DMS114 treated with DMSO at 0.1 percent for 48 hours (cell line): ENCODE measurements at regions not wholly inside any gene's neighbourhood (a gene's known extent, or its start where the extent isn't known, plus 50 kb on each side); places are given as distances from the start of the nearest gene placed in this dataset.
"Not testable (repeated sequence)": the region's sequence is repeated elsewhere in the genome, so short reads cannot be mapped to it uniquely, and the experiment has no call there.

Source experiments
- DNase-seq: peaks from one replicate; lab custom pipeline; 2025; ENCODE audit not compliant: unreplicated experiment; lab: John Stamatoyannopoulos, UW

GRCh38 chr3:6354653-6355052 is 506.3 kb upstream of the GRM7 start:
- no peak for DNase-seq

GRCh38 chr3:6362406-6362805 is 498.5 kb upstream of the GRM7 start:
- no peak for DNase-seq

GRCh38 chr3:6367171-6367570 is 493.7 kb upstream of the GRM7 start:
- DNase-seq: no peak

- DNase-seq: no peak
These were observed 468.8 kb upstream of the GRM7 start for GRCh38 chr3:6392123-6392522.

- no peak for DNase-seq
These were observed 466.0 kb upstream of the GRM7 start for GRCh38 chr3:6394944-6395343.

GRCh38 chr3:6396631-6397030 is 464.3 kb upstream of the GRM7 start:
- DNase-seq: no peak

- DNase-seq: not testable (repeated sequence)
These were observed 458.2 kb upstream of the GRM7 start for GRCh38 chr3:6402666-6403065.

- not testable (repeated sequence) for DNase-seq
These were observed 454.0 kb upstream of the GRM7 start for GRCh38 chr3:6406923-6407322.

GRCh38 chr3:6416049-6416661 is 444.8 kb upstream of the GRM7 start:
- DNase-seq: no peak

- DNase-seq: no peak
These were observed 443.7 kb upstream of the GRM7 start for GRCh38 chr3:6417174-6417573.

- DNase-seq: no peak
These were observed 442.4 kb upstream of the GRM7 start for GRCh38 chr3:6418485-6418884.

- no peak for DNase-seq
These were observed 439.1 kb upstream of the GRM7 start for GRCh38 chr3:6421666-6422445.

- DNase-seq: no peak
These were observed 435.6 kb upstream of the GRM7 start for GRCh38 chr3:6425289-6425820.

- not testable (repeated sequence) for DNase-seq
These were observed 432.6 kb upstream of the GRM7 start for GRCh38 chr3:6428276-6428675.

GRCh38 chr3:6435951-6436350 is 425.0 kb upstream of the GRM7 start:
- no peak for DNase-seq

- DNase-seq: no peak
These were observed 423.3 kb upstream of the GRM7 start for GRCh38 chr3:6437631-6438030.

- DNase-seq: no peak
These were observed 422.9 kb upstream of the GRM7 start for GRCh38 chr3:6438031-6438430.

GRCh38 chr3:6439226-6439625 is 421.7 kb upstream of the GRM7 start:
- no peak for DNase-seq

- no peak for DNase-seq
These were observed 421.1 kb upstream of the GRM7 start for GRCh38 chr3:6439824-6440223.

GRCh38 chr3:6444888-6445658 is 415.8 kb upstream of the GRM7 start:
- DNase-seq: no peak

- no peak for DNase-seq
These were observed 413.6 kb upstream of the GRM7 start for GRCh38 chr3:6447166-6447801.
